ENCODE measurements at regions not wholly inside any gene's neighbourhood (a gene's known extent, or its start where the extent isn't known, plus 50 kb on each side); places are given as distances from the start of the nearest gene placed in this dataset.

- no peak overlapping the region for H3K4me3 ChIP-seq (ENCODE audit: low read depth in 1 of 3, low read length in 3 of 3)
- H3K27me3 ChIP-seq (ENCODE audit: control insufficient read depth in 4 of 4, insufficient read depth in 4 of 4, low read length in 3 of 4): peaks cover 0 to 8% (median 0%) of the 10 kb centered on the region in 4 donors
- no peaks in the 10 kb centered on the region for H3K9me3 ChIP-seq (ENCODE audit: control insufficient read depth in 4 of 4, low read length in 3 of 4)
- H3K9ac ChIP-seq (ENCODE audit: low read depth in 1 of 2, low read length in 2 of 2): no peak overlapping the region
- 18% methylated on average over 7 of the region's 7 CpGs for WGBS
- no peak overlapping the region for H3K27ac ChIP-seq (ENCODE audit: low read depth in 1 of 2, low read length in 2 of 2)
- H3K4me1 ChIP-seq (ENCODE audit: control insufficient read depth in 4 of 4, insufficient read depth in 4 of 4, low read length in 3 of 4): no peaks in the 10 kb centered on the region
- DNase-seq (ENCODE audit: low spot score): no peak
- TF ChIP-seq SP1 (IDR thresholded peaks at IDR 0.05) (no peak), TAF1 (conservative IDR thresholded peaks at IDR 0.05) (no peak), RXRA (IDR thresholded peaks at IDR 0.05) (no peak), FOXA2 (IDR thresholded peaks at IDR 0.05) (no peak), YY1 (IDR thresholded peaks at IDR 0.05) (no peak)
- no peaks in the 10 kb centered on the region for H3K36me3 ChIP-seq (ENCODE audit: control insufficient read depth in 4 of 4, insufficient read depth in 3 of 4, low read depth in 1 of 4, low read length in 3 of 4)
Measured at GRCh38 chr4:12723849-12724447, 760.2 kb downstream of the RAB28 start.

DNA sequence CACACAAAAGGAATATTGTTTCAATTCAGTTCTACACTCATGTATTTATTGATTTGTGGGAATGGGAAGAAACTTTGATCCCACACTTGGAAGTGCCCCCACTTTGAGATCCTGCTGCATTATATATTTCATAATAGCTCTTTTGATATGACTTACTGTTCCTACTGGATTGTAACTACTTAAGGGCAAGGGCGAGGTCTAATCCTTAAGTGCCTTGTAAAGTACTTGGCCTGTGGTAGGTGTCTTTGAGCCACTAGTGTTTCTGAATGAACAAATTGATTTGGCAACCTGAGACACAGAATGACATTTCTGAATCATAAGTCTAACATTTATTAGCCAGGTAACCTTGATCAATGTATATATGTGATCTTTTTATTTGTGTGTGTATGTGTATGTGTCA, 767.2 kb downstream of the RAB28 start:
- Histone ChIP-seq H3K9me3 (ENCODE audit: control insufficient read depth in 4 of 4, low read length in 3 of 4) (no peaks in the 10 kb centered on the region), H3K27ac (ENCODE audit: low read depth in 1 of 2, low read length in 2 of 2) (no peak overlapping the region), H3K4me3 (ENCODE audit: low read depth in 1 of 3, low read length in 3 of 3) (no peak overlapping the region), H3K9ac (ENCODE audit: low read depth in 1 of 2, low read length in 2 of 2) (no peak overlapping the region), H3K4me1 (ENCODE audit: control insufficient read depth in 4 of 4, insufficient read depth in 4 of 4, low read length in 3 of 4) (no peaks in the 10 kb centered on the region), H3K36me3 (ENCODE audit: control insufficient read depth in 4 of 4, insufficient read depth in 3 of 4, low read depth in 1 of 4, low read length in 3 of 4) (no peaks in the 10 kb centered on the region), H3K27me3 (ENCODE audit: control insufficient read depth in 4 of 4, insufficient read depth in 4 of 4, low read length in 3 of 4) (peaks cover 0 to 3% (median 0%) of the 10 kb centered on the region in 4 donors)
- TF ChIP-seq FOXA2 (IDR thresholded peaks at IDR 0.05) (no peak), FOXA1 (IDR thresholded peaks at IDR 0.05) (no peak), ATF3 (IDR thresholded peaks at IDR 0.05) (no peak), MAX (IDR thresholded peaks at IDR 0.05) (no peak), JUND (IDR thresholded peaks at IDR 0.05) (no peak)
- TF ChIP-seq, protein P1, sequence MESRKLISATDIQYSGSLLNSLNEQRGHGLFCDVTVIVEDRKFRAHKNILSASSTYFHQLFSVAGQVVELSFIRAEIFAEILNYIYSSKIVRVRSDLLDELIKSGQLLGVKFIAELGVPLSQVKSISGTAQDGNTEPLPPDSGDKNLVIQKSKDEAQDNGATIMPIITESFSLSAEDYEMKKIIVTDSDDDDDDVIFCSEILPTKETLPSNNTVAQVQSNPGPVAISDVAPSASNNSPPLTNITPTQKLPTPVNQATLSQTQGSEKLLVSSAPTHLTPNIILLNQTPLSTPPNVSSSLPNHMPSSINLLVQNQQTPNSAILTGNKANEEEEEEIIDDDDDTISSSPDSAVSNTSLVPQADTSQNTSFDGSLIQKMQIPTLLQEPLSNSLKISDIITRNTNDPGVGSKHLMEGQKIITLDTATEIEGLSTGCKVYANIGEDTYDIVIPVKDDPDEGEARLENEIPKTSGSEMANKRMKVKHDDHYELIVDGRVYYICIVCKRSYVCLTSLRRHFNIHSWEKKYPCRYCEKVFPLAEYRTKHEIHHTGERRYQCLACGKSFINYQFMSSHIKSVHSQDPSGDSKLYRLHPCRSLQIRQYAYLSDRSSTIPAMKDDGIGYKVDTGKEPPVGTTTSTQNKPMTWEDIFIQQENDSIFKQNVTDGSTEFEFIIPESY (IDR thresholded peaks at IDR 0.05): no peak
- TF ChIP-seq, protein P2, sequence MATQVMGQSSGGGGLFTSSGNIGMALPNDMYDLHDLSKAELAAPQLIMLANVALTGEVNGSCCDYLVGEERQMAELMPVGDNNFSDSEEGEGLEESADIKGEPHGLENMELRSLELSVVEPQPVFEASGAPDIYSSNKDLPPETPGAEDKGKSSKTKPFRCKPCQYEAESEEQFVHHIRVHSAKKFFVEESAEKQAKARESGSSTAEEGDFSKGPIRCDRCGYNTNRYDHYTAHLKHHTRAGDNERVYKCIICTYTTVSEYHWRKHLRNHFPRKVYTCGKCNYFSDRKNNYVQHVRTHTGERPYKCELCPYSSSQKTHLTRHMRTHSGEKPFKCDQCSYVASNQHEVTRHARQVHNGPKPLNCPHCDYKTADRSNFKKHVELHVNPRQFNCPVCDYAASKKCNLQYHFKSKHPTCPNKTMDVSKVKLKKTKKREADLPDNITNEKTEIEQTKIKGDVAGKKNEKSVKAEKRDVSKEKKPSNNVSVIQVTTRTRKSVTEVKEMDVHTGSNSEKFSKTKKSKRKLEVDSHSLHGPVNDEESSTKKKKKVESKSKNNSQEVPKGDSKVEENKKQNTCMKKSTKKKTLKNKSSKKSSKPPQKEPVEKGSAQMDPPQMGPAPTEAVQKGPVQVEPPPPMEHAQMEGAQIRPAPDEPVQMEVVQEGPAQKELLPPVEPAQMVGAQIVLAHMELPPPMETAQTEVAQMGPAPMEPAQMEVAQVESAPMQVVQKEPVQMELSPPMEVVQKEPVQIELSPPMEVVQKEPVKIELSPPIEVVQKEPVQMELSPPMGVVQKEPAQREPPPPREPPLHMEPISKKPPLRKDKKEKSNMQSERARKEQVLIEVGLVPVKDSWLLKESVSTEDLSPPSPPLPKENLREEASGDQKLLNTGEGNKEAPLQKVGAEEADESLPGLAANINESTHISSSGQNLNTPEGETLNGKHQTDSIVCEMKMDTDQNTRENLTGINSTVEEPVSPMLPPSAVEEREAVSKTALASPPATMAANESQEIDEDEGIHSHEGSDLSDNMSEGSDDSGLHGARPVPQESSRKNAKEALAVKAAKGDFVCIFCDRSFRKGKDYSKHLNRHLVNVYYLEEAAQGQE (IDR thresholded peaks at IDR 0.05): no peak
- no peak for DNase-seq (ENCODE audit: low spot score)
- WGBS: 87% methylated on average over 1 of the region's 1 CpG

- WGBS: 69% methylated on average over 8 of the region's 8 CpGs
- no peak overlapping the region for H3K27ac ChIP-seq (ENCODE audit: low read depth in 1 of 2, low read length in 2 of 2)
- no peak for TF ChIP-seq MAX (IDR thresholded peaks at IDR 0.05)
- no peak for TF ChIP-seq RAD21 (IDR thresholded peaks at IDR 0.05)
- TF ChIP-seq HNF4A (conservative IDR thresholded peaks at IDR 0.05): no peak
- no peak for TF ChIP-seq EGR1 (IDR thresholded peaks at IDR 0.05; ENCODE audit: low read depth in 2 of 2)
- TF ChIP-seq, protein P3, sequence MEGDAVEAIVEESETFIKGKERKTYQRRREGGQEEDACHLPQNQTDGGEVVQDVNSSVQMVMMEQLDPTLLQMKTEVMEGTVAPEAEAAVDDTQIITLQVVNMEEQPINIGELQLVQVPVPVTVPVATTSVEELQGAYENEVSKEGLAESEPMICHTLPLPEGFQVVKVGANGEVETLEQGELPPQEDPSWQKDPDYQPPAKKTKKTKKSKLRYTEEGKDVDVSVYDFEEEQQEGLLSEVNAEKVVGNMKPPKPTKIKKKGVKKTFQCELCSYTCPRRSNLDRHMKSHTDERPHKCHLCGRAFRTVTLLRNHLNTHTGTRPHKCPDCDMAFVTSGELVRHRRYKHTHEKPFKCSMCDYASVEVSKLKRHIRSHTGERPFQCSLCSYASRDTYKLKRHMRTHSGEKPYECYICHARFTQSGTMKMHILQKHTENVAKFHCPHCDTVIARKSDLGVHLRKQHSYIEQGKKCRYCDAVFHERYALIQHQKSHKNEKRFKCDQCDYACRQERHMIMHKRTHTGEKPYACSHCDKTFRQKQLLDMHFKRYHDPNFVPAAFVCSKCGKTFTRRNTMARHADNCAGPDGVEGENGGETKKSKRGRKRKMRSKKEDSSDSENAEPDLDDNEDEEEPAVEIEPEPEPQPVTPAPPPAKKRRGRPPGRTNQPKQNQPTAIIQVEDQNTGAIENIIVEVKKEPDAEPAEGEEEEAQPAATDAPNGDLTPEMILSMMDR (IDR thresholded peaks at IDR 0.05; ENCODE audit: low read depth, low read length, missing input control): no peak
- no peak for TF ChIP-seq FOXA2 (IDR thresholded peaks at IDR 0.05)
- no peak for TF ChIP-seq SP1 (IDR thresholded peaks at IDR 0.05)
- TF ChIP-seq JUND (IDR thresholded peaks at IDR 0.05): no peak
- TF ChIP-seq TAF1 (conservative IDR thresholded peaks at IDR 0.05): no peak
- TF ChIP-seq, protein P1 (IDR thresholded peaks at IDR 0.05): no peak
- TF ChIP-seq YY1 (IDR thresholded peaks at IDR 0.05): no peak
- no peak for TF ChIP-seq RXRA (IDR thresholded peaks at IDR 0.05)
- TF ChIP-seq HNF4G (IDR thresholded peaks at IDR 0.05): no peak
Measured at GRCh38 chr4:12712648-12713339, 771.3 kb downstream of the RAB28 start.

More at GRCh38 chr4:12712648-12713339, 771.3 kb downstream of the RAB28 start:
- DNase-seq (ENCODE audit: low spot score): no peak
- no peak overlapping the region for H3K4me3 ChIP-seq (ENCODE audit: low read depth in 1 of 3, low read length in 3 of 3)
- no peaks in the 10 kb centered on the region for H3K4me1 ChIP-seq (ENCODE audit: control insufficient read depth in 4 of 4, insufficient read depth in 4 of 4, low read length in 3 of 4)
- no peaks in the 10 kb centered on the region for H3K9me3 ChIP-seq (ENCODE audit: control insufficient read depth in 4 of 4, low read length in 3 of 4)
- no peaks in the 10 kb centered on the region for H3K36me3 ChIP-seq (ENCODE audit: control insufficient read depth in 4 of 4, insufficient read depth in 3 of 4, low read depth in 1 of 4, low read length in 3 of 4)
- no peaks in the 10 kb centered on the region for H3K27me3 ChIP-seq (ENCODE audit: control insufficient read depth in 4 of 4, insufficient read depth in 4 of 4, low read length in 3 of 4)
- no peak overlapping the region for H3K9ac ChIP-seq (ENCODE audit: low read depth in 1 of 2, low read length in 2 of 2)
